C4-2B (cell line): ENCODE measurements at regions not wholly inside any gene's neighbourhood (a gene's known extent, or its start where the extent isn't known, plus 50 kb on each side); places are given as distances from the start of the nearest gene placed in this dataset.

Experiments
- H3K27ac ChIP-seq: fragments of 450-650 bp; 2 replicates; pipeline ENCODE4 v1.5.1; 2017
- ZFX ChIP-seq: fragments of 450-650 bp; IDR thresholded peaks from 2 replicates; pipeline ENCODE4 v1.6.1; 2017
- TF ChIP-seq, protein P1 (sequence below): fragments of 450-650 bp; conservative IDR thresholded peaks from 2 replicates; pipeline ENCODE4 v1.5.1; 2017; ENCODE audit warnings: mild to moderate bottlenecking

DNA sequence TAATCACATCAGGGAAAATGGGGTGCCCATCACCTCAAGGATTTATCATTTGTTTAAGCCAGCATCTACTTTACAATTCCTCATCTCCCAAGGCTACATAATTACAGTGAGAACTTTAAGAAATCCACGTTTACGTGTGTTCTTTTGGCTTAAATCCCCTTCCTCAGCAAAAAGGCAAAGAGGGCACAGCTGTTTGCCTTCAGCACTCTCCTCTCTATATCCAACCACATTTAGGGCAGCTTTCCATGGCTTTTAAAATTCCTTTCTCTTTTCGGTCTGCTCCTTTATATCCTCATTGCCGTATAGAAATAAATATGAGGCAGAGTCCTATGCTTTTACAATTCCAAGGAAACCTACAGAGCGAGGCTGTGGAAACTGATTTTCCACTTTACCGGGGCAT is 175.9 kb downstream of the EMP1 start:
- no peak overlapping the region for H3K27ac ChIP-seq
- TF ChIP-seq, protein P1, sequence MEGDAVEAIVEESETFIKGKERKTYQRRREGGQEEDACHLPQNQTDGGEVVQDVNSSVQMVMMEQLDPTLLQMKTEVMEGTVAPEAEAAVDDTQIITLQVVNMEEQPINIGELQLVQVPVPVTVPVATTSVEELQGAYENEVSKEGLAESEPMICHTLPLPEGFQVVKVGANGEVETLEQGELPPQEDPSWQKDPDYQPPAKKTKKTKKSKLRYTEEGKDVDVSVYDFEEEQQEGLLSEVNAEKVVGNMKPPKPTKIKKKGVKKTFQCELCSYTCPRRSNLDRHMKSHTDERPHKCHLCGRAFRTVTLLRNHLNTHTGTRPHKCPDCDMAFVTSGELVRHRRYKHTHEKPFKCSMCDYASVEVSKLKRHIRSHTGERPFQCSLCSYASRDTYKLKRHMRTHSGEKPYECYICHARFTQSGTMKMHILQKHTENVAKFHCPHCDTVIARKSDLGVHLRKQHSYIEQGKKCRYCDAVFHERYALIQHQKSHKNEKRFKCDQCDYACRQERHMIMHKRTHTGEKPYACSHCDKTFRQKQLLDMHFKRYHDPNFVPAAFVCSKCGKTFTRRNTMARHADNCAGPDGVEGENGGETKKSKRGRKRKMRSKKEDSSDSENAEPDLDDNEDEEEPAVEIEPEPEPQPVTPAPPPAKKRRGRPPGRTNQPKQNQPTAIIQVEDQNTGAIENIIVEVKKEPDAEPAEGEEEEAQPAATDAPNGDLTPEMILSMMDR = no peak
- TF ChIP-seq ZFX = no peak

DNA sequence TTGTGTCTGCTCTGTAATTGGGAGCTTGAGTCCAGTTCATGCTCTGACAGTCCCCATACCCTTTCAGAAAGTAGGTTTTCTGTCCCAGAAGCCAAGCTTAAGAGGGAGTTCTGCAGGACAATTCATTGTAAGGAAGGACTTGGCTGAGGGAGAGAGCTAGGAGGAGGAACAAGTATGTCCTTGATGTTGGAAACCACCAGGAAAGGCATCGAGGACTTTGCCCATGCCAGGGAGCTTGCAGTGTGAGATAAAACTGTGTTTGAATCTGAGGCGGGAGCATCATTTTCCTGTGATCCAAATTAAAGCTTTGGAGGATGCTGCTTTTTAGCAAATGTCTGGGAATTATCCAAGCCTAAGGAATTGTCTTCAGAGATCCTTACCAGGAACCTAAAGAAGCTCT is 175.3 kb downstream of the EMP1 start:
- TF ChIP-seq, protein P1 = no peak
- TF ChIP-seq ZFX = no peak
- H3K27ac ChIP-seq = no peak overlapping the region

DNA sequence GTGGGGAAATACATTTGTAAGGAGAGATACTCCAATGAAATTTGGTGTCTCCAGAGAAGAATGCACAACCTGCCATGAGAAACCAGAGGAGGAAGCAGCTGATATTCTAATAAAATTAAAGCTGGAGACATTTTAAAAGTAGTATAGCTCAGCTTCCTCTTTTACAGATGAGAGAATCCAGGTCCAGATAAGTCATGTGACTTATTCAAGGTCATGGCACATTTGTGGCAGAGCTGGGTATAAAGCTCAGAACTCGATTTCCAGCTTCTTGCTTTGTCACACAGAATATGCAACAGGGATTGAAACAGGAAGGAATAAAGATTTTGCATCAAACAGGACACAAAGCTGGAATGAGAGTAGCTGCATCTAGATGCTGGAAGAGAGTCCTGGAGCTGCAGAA is 174.8 kb downstream of the EMP1 start:
- H3K27ac ChIP-seq = no peak overlapping the region
- TF ChIP-seq, protein P1 = no peak
- TF ChIP-seq ZFX = no peak

DNA sequence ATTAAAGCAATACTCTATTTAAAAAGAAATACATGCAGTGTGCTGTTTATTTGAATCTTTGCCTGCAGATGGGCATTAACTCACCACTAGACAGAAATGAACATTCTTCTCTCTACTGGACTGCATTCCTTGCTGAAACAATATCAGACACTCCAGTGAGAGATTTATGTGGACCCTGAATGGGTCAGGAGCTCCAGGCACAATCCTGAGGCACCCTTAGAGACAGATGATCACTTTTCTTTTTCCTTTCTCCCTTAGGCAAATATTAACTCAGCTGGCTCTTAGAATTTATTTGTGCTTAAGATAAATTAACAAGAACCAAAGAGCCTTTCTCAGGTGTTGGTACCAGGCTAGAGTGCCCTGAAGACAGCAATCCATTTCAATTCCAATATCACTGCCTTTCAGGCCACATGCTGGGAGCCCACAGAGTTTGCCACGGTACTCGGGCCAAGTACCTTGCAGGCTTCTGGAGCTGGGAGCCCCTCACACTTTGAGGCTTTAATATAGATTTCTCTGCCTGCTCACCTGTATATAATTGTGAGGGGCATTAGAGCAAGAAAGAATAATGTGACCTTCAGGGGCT is 173.0 kb downstream of the EMP1 start:
- TF ChIP-seq ZFX = no peak
- TF ChIP-seq, protein P1 = no peak

DNA sequence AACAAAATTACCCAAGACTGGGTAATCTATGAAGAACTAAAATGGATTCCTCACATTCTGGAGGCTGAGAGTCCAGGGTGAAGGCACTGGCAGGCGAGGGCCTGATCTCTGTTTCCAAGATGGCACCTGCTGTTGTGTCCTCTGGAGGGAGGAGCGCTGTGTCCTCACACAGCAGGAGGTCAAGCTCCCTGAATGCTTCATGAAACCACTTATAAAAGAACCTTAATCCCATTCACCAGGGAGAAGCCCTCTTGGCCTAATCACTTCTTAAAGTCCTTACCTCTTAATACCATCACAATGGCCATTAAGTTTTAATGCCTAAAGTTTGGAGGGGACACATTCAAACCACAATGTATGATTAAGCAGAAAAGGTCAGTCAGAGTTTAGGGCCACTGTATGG is 172.4 kb downstream of the EMP1 start:
- no peak overlapping the region for H3K27ac ChIP-seq
- TF ChIP-seq, protein P1 = no peak
- TF ChIP-seq ZFX = no peak

More for the DNA sequence above, 173.0 kb downstream of the EMP1 start:
- no peak overlapping the region for H3K27ac ChIP-seq

DNA sequence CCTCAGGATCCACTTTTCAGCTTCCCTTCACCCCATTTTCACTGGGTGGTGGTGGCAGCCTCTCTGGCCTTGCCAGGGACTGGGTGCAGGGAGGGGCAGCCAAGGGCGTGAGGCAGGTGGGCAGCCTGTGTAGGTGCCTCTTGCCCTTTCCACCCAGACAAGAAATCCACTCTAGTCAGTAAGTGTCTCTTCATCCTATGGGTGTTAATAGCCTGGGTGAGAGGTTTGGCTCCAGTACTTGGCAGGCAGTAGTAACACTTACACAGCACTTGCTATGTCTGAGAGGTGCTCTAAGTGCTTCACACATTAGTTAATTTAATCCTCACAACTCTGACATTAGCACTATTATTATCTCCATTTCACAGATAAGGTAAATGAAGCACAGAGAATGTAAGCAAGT is 171.9 kb downstream of the EMP1 start:
- H3K27ac ChIP-seq = no peak overlapping the region
- no peak for TF ChIP-seq ZFX
- TF ChIP-seq, protein P1 = no peak

DNA sequence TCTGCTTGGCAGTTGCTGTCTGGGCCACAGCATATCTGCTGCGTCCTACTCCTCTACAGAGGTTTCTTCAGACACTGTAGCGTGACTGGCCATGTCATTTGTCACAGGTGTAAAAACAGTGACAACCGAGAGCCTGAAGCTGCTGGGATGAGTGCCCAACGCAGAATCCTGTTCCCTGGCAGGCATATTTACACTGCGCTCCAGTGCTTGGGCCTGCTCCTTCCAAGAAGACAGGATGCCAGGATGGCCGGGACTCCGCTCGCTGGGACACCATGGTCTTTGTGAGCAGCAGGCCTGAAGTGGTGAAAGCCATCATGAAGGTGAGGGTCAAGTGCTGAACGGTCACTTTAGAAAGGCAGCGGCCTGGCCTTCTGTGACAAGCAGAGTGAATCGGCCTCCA is 171.4 kb downstream of the EMP1 start:
- no peak overlapping the region for H3K27ac ChIP-seq
- TF ChIP-seq ZFX = no peak
- TF ChIP-seq, protein P1 = no peak
